Fibroblast of villous mesenchyme (primary cell): ENCODE measurements at regions not wholly inside any gene's neighbourhood (a gene's known extent, or its start where the extent isn't known, plus 50 kb on each side); places are given as distances from the start of the nearest gene placed in this dataset.

Experiments used
- DNase-seq: peaks from one replicate; pipeline ENCODE4 v3.0.0-alpha.2; 2010; ENCODE audit warnings: low read depth
- H3K4me3 ChIP-seq: 2 replicates; pipeline ENCODE4 v1.5.1; 2011; ENCODE audit warnings: low read depth, mild to moderate bottlenecking, low read length
- TF ChIP-seq, protein P1 (sequence below): IDR thresholded peaks from 2 replicates; pipeline ENCODE4 v1.5.1; 2012; ENCODE audit warnings: low read depth, mild to moderate bottlenecking, low read length; ENCODE audit not compliant: insufficient read depth

- TF ChIP-seq, protein P1, sequence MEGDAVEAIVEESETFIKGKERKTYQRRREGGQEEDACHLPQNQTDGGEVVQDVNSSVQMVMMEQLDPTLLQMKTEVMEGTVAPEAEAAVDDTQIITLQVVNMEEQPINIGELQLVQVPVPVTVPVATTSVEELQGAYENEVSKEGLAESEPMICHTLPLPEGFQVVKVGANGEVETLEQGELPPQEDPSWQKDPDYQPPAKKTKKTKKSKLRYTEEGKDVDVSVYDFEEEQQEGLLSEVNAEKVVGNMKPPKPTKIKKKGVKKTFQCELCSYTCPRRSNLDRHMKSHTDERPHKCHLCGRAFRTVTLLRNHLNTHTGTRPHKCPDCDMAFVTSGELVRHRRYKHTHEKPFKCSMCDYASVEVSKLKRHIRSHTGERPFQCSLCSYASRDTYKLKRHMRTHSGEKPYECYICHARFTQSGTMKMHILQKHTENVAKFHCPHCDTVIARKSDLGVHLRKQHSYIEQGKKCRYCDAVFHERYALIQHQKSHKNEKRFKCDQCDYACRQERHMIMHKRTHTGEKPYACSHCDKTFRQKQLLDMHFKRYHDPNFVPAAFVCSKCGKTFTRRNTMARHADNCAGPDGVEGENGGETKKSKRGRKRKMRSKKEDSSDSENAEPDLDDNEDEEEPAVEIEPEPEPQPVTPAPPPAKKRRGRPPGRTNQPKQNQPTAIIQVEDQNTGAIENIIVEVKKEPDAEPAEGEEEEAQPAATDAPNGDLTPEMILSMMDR = no peak
Observed at GRCh38 chr2:217741381-217741955, 261.3 kb downstream of the TNS1 start.

DNA sequence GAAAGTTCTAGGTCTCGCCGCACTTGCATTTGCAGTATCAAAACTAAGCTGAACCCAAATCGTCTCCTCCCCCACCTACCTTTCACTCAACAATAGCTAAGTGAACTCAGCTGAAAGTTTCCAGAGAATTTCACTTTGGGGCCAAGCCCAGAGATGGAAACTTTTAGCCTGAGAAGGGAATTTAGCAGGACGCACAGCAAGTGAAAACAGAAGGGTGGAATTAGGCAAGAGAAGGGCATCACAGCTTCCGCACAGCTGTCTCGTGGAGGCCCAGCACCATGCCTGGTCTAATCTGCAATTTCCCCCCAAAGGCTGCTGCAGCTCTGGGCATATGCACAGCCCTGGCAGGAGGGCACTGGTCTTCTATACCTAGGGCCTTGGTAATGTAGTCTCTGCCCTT lies 262.0 kb downstream of the TNS1 start:
- DNase-seq = no peak
- no peak overlapping the region for H3K4me3 ChIP-seq
- TF ChIP-seq, protein P1 = no peak

More at GRCh38 chr2:217741381-217741955, 261.3 kb downstream of the TNS1 start:
- no peak for DNase-seq
- H3K4me3 ChIP-seq = no peak overlapping the region

DNA sequence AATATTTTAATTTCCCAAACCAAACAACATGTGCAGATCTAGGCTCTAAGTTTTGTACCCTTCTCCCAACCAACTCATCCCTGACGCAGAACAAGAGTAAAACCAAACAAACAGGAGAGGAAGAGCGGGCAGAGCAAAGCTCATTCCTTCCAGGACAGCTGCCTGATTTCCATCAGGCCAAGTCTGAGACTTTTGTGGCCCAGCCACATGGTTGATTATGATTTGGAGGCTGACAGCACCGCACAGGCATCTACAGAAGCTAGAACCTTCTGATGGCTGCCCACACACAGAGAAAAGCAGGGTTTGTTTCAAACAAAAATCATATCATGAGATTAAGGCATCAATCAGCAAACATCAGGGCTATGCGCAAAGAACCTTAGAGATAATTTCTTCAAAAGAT lies 262.6 kb downstream of the TNS1 start:
- no peak overlapping the region for H3K4me3 ChIP-seq
- no peak for DNase-seq
- TF ChIP-seq, protein P1 = no peak

GRCh38 chr2:217739741-217740140 lies 263.1 kb downstream of the TNS1 start:
- TF ChIP-seq, protein P1 = no peak
- no peak for DNase-seq
- no peak overlapping the region for H3K4me3 ChIP-seq

DNA sequence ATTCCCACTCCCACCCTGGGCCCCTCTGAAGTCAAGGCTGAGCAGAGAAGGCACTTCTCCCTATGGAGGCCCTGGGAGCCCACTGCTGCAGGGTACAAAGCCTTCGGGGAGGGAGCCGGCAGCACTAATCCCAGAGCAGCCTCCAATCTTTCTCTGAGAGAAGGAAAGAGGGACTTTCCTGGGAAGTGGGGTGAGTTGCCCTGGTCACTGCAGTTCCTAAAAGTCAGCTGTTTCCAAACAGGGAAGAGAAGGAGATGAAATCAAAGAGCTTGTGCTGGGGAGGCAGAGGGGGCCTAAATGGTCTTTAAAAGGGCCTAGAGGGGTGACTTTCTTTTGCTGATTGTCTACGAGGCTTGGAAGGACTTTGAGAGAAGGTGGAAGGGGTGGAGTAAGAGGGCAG lies 264.7 kb downstream of the TNS1 start:
- DNase-seq = no peak
- H3K4me3 ChIP-seq = no peak overlapping the region
- TF ChIP-seq, protein P1 = no peak

DNA sequence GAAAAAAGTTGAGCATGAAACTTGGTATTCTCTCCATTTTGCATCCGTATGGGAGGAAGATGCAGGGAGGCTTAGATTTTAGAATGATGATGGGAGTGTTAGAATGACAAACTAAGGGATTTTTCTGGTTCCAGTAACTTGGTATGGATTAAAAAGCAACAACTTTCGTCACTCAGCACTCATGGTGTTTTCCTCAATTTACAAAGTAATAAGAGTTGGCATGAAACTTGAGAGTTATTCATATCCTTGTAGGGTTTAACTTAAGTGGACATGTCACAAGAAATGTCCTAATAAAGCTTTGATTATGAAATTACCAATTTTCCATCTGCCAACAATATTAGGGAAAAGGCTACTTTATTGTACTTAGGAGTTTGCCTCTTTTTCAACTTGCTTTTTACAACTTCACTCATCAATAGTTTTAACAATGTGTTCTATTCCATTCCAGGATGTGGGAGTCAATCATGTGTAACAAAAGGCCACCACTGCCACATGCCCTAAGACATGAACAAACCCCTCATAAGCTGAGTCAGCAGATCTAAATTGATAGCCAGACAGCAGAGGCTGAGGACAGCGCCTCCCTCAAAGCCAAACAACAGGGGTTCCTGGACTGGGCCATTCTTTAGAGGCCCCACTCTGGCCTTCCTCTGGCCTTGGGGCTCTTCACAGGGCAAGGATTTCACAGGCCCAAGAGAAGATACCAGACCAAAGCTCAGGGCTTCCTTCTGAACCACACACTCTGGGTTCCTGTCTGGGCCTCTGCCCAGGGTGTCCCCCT lies 265.8 kb downstream of the TNS1 start:
- no peak overlapping the region for H3K4me3 ChIP-seq
- TF ChIP-seq, protein P1 = no peak
- no peak for DNase-seq

- H3K4me3 ChIP-seq = no peak overlapping the region
- TF ChIP-seq, protein P1 = no peak
- DNase-seq = no peak
Observed at GRCh38 chr2:217735899-217736298, 266.9 kb downstream of the TNS1 start.
